ENCODE measurements at regions not wholly inside any gene's neighbourhood (a gene's known extent, or its start where the extent isn't known, plus 50 kb on each side); places are given as distances from the start of the nearest gene placed in this dataset.

DNA sequence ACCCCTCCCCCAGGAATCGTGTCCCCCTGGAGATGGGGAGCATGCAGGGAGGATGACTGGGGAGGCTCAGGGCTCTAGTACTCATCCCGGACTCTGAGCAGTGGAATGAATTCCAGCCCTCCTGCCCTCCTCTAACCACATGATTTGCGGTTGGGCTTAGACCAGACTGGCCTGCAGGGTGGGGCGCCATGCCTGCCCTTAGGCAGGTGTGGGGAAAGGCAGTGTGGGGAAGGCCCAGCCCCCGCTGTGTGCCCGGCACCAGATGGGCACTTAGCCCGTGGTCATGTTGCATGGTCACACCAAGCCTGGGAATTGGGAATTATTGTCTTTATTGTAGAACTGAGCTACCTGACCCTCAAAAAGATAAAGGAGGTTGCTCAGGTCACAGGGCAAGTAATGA, 283.8 kb downstream of the TLE3 start:
- TF ChIP-seq, protein P1, sequence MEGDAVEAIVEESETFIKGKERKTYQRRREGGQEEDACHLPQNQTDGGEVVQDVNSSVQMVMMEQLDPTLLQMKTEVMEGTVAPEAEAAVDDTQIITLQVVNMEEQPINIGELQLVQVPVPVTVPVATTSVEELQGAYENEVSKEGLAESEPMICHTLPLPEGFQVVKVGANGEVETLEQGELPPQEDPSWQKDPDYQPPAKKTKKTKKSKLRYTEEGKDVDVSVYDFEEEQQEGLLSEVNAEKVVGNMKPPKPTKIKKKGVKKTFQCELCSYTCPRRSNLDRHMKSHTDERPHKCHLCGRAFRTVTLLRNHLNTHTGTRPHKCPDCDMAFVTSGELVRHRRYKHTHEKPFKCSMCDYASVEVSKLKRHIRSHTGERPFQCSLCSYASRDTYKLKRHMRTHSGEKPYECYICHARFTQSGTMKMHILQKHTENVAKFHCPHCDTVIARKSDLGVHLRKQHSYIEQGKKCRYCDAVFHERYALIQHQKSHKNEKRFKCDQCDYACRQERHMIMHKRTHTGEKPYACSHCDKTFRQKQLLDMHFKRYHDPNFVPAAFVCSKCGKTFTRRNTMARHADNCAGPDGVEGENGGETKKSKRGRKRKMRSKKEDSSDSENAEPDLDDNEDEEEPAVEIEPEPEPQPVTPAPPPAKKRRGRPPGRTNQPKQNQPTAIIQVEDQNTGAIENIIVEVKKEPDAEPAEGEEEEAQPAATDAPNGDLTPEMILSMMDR (IDR thresholded peaks at IDR 0.05; ENCODE audit: low read length), result no peak
- TF ChIP-seq EZH2 (optimal IDR thresholded peaks at IDR 0.05; ENCODE audit: low read depth, low read length), result no peak
- no peak for TF ChIP-seq EZH2phosphoT487 (IDR thresholded peaks at IDR 0.05; ENCODE audit: low read length)

Measured in MM.1S (cell line).